Left renal cortex interstitium (tissue), 4 donors: ENCODE measurements at regions not wholly inside any gene's neighbourhood (a gene's known extent, or its start where the extent isn't known, plus 50 kb on each side); places are given as distances from the start of the nearest gene placed in this dataset.
"Not testable (repeated sequence)": the region's sequence is repeated elsewhere in the genome, so short reads cannot be mapped to it uniquely, and the experiment has no call there.

Experiments
- DNase-seq, 4 donors: peaks; one replicate each; pipeline ENCODE4 v3.0.0-alpha.2; 2013; ENCODE audit warnings: low read depth in 4 of 4, low spot score in 2 of 4, missing footprints in 1 of 4

DNA sequence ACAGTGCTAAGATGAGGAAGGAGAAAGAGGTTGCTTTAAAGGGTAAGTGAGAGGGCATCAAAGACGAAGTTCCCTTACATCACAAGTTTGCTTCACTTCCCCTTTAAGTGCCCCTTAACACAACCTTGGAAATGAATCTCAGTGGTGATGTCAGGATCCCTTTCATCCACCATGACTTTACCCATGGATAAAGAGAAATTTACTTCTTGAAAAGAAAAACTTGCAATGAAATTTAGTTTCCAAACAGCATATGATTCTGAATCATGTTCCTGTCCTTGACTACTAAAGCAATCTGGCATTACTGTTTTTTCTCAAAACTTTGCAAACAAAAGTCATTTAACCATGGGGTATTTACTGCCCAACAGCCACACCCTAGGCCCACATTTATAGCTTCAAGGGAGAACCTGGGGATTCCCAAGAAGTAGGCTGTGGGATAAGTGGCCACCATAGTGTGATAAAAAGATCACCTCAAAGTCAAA, 135.9 kb downstream of the ITGB8 start:
- DNase-seq: no peak

DNA sequence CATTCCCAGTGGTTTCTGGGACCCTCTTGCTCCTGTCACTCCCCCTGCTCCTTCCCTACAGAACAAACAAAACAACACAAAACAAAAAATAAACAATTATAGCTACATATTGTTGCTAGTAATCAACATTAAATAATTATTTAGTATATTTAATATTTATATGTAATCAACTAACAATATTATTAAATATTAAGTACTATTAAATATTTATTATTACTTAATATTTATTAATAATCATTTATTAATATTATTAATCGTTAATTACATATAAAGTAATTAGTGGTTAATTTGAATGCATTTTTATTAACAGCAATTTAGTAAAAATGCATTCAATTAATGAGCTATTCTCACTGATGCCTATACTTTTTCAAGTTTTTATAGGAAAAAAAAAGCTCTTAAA, 139.4 kb downstream of the ITGB8 start:
- no peak for DNase-seq

DNA sequence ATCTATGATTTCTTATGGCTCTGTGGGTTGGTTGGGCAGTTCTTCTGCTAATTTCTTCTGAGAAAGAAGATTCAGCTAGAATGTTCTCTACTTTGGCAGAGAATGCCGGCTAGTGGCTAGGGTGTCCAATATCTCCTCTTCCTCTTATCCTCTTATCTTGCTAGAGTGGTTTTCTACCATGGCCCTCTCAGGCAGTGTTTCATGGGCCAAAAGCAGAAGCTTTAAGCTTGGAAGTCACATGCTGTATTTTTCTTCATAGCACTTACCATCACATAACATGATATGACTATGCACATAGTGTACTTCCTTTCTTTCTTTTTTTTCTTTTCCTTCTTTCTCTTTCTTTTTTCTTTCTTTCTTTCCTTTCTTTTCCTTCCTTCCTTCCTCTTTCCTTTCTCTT, 140.0 kb downstream of the ITGB8 start:
- DNase-seq: no peak

DNA sequence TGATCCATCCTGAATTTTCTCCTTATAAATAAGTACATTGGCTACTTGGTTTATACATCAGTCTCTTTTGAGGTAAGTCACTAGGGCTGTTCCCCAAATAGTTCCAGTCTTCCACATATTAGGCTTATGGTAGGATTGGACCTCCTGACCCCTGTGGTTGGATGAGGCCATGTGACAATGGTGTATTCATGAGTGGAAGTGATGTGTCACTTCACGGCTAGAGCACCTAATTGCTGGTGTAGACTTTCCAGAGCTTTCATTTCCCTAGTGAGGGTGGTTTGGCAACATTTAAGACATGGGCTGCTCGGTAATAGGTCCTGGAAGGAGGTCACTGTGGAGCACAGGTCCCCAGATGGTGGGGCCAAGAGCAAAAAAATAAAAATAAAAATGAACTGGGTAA, 141.2 kb upstream of the ABCB5 start:
- DNase-seq: no peak

DNA sequence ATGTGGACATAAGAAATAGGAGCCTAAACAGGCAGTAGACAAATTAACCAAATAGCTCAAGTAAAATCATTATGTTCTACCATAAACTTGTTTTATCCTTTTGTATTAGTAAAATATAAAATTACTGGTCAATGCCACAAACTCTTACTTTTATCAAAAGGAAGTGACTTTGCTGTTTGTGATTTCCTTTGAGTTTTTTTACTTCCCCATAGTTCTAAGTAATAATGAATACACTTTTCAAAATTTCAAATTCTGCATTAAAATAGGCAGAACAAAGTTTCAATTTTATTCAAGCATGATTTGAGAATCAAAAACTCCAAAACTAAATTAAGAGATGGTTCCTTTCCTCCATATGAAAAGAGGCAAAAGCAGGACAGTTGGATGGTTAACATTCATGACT, 139.7 kb upstream of the ABCB5 start:
- no peak for DNase-seq

DNA sequence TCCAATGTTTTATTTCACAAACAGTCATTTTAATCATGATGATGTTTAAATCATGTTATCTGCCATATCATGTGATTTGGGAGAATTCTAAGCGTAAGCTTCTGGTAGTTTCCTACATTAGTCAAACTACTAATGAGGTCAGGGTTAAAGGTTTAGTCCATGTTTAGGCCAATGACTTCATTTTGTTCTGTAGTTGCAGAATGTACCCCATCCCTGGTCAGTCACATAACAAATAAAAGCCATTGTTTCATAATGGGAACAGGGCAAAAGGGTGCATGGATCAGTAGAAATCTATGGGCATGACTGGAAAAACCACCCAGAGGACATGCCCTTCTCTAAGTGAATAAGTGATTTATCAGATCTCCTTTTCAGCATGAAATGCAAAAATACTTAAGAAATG, 138.4 kb upstream of the ABCB5 start:
- no peak for DNase-seq

DNA sequence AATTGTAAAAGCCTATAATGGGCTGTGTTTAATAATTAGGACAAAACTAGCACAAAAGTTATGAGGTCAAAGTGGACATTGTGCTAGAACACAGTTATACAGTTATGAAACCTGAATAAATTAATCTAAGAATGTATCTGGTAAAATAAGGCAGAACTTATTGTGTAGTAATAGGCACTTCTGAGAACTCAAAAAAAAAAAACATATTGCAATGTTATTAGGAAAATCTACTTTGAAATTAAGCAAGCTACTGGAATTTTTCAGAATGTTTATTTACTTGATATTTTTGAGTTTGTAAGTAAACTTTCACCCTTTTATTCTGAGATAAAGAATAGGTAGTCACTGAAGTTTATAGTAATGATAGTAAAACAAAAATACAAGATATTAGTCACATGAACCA, 135.8 kb upstream of the ABCB5 start:
- DNase-seq: no peak

DNA sequence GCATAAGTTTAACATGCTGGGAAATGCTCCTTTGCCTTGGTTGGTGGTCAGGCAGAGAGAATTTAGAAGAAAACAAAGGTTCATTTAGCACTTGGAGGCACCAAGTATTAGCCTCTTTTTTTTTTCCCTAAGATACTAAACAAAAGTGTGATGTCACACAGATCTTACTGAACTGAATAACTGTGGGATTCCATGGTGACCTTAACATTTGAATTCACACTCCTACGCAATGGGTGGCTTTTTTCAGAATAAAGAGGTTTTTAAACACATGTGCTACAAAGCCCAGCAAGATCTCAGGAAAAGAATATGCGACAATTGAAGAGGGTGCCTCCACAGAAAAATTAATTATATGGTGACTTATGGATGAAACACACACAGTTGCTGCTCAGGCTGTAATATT, 133.4 kb upstream of the ABCB5 start:
- no peak for DNase-seq

DNA sequence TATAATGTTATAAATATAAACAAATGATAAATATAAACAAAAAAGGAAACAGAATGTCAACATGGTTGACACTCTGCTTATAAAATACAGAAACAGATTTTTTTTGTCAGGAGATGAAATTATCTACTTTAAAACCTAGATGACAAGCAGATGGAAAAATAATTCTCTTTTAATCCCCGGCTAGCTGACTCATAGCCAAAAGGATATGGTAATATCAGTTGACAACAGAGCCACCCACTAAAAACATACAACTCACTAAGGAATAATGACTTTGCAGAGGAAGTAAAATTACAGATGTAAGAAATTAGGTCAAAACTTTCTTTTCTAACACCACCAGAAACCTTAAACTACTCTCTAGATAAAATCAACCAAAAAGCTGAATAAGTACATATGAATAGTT, 131.1 kb upstream of the ABCB5 start:
- no peak for DNase-seq

DNA sequence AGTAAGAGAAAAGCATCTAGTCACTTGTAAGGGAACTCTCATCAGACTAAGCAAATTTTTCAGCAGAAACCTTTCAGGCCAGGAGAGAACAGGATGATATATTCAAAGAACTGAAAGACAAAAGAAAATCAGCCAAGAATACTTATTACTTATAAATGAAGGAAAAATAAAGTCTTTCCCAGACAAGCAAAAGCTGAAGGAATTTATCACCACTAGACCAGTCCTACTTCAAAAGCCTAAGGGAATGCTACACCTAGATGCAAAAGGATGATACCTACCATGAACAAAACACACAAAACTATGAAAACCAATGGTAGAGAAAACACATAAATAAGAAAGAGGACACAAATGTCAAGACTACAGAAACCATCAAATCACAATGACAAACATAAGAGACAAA, 126.6 kb upstream of the ABCB5 start:
- no peak for DNase-seq

DNA sequence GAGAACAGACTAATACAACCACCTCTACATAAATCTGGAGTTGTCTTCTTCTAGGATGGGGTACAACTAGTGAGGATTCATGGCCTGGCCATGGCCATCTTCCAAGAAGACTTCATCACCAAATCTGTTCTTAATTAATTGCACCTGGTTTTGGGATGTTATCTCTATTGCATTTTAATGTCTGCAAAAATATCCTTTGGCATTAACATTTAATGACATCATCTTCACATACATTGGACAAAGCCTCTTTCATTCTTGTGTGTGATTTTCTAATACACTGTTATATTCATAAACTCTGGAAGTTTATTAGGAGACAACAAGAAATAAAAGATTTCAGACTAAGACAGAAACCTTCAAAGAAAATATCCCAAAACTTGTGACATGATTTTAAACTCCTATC, 124.2 kb upstream of the ABCB5 start:
- no peak for DNase-seq

DNA sequence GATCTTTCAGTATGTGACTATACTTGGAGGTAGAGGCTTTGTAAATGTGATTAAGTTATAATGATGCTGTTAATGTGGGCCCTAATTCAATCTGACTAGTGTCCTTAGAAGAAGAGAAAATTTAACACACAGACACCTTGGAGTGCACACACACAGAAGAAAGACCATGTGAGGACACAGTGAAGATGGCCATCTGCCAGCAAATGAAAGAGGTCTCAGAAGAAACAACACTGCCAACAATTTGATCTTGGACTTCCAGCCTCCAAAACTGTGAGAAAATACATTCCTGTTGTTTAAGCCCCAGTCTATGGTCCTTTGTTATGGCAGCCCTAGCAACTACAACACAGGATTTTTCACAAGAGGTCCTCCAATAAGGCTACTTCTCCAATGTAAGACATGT, 120.9 kb upstream of the ABCB5 start:
- no peak for DNase-seq

DNA sequence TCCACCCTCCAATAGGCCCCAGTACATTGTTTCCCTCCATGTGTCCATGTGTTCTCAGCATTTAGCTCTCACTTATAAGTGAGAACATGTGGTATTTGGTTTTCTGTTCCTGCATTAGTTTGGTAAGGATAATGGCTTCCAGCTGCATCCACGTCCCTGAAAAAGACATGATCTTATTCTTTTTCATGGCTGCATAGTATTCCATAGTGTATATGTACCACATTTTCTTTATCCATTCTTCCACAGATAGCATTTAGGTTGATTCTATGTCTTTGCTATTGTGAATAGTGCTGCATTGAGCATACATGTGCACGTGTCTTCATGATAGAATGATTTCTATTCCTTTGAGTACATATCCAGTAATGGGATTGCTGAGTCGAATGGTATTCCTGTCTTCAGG, 114.0 kb upstream of the ABCB5 start:
- DNase-seq: not testable (repeated sequence)

DNA sequence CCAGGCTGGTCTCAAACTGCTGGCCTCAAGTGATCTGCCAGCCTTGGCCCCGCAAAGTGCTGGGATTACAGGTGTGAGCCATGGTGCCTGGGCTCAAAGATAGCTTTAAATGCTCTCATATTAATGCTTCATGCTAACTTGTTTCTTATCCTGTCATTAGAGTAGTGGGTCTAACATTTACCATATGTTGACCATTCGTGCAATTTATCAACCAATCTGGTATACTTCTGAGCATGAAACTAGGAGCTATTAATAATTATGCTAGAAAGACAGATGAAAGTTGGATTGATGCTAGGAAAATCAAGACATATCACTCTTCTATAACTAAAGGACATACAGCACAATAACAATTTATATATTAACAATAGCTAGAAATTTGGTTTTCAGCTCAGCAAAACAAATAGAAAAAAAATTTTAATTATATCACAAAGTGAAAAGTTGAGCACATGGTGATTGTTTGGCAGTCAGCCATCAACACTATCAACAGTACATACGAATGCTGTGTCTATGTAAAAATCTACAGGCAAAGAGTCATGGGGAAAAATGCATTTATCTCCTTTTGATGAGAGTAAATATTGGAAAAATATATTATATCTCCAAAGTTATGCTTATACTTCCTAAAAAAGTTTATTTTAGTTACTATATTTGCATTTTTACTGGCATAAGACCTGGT, 112.1 kb upstream of the ABCB5 start:
- no peak for DNase-seq

DNA sequence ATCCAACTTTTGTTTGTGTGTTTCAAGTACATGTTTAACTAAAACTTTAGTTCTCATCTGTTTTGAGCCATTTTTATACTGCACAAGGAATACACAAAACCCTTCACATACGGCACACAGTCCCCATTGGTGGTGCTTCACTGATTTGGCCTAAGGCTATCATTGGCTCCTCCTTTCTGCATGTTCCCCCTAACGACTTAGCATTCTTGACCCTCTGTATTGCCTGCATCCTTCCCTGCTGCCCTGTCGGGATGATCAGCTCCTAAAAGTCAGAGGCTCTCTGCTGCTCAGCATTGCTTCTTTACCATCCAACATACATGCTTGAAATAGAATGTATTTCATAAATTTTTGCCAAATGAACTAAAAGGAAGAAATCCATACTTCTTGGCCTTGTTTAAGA, 111.4 kb upstream of the ABCB5 start:
- DNase-seq: no peak

DNA sequence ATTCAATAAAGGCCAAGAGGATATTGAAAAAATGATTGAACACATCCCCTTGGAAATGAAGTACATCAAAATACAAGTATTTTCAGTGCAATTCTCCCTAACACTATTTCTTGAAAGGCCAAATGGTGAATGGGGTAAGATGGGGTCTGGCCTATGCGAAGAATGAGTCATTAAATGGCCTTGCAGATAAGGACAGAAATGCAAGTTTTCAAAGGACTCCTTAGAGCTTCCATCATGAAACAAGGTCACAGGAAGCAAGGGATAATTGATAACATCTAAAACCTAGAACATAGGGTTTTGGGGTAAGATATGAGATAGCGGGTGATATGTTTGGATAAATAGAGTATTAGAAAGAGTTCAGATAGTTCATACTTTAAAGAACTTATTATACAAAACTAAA, 109.3 kb upstream of the ABCB5 start:
- DNase-seq: no peak

DNA sequence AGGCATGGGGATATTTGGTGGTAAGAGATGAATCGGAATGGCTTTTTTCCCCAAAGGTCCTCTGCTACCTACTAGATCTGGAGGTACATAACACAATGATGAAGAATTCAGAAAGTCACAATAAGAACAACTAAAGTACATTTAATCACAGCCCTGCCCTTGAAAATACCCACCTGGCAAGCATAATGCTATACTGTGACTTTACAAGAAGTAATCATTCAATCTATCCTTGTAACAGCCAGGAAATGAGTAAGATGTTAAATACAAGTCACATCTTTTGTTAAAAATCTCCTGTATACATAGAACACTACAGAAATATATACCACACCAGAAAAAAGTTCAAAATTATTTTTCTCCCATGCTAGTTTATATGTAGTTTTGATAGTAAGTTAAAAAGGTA, 108.3 kb upstream of the ABCB5 start:
- DNase-seq: no peak

DNA sequence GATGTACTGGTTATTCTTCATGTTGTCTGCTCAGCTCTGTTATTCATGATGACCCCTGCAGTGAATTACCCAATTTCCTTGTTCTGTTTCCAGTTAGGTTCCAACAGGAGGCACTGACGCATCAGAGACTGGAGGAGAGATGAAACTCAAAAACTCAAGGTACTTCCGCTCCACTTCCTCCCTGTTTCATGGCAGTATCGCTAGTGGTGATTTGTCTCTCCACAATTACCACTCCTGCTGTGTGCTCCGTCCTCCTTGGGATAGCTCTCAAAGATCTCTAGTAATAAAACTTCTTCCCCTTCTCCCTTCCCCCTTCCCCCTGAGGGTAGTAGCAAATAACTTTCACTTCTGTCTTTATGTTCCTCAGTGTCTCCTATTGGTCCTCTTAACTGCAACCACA, 107.4 kb upstream of the ABCB5 start:
- no peak for DNase-seq

DNA sequence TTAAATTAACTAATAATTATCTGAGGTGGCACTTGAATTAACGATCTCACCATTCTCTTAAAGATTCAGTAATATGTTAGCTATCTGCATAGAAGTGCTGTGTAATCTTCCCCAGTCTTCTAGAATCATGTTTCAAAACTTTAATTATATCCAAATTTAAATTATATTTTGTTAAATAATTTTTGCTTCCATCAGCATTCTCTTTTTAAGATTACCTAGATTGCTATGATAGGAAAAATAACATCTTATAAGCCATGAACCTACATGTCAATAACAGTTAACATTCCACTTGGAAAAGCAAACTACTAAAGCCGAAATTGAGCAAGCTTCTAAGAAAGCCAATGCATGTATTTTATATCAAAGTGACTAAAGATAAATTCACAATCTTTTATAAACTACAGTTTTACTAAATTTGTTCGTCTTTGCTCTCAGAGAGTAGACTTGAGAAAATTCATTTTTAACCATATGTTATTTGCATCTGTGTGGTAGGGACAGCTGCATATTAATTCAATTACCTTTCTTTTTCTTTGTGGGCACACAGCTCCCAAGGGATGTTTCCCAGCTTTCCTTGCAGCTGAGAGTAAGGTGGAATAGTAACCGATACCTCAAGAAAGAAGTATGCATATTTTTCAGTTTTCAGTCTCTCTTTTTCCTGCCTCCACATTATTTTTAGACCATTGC, 105.4 kb upstream of the ABCB5 start:
- no peak for DNase-seq

DNA sequence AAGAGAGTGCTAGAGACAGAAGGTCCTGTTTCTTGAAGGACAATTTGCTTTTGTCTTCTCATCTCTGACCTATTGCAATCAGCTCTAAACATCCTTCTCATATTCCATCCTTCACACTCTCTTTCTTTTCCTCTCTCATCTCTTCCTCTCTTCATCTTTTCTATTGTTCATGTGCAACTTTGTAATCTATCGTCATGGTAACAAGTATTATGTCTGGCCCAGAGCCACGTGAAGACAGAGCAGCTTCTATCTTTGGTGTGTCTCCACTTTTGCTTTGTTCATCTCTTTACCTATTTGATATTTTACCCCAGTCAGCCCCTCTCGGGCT, 104.9 kb upstream of the ABCB5 start:
- no peak for DNase-seq

DNA sequence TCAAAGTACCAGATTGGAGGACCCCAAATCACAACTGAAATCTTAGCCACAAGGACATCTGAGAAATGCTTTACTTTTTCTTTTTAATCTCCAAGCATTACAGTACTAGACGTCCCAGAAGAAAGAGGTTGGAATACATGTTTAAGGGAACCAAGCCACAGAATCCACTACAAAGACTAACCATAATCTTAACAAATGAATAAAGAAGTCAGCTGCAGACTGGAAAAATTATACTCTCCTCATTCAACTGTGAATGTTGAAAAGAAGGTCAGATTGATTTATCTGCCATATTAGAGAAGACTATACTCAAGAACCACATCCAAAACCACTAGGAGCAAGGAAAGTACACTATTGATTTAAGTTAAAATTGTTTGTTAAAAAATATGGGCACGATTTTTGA, 102.1 kb upstream of the ABCB5 start:
- DNase-seq: no peak

DNA sequence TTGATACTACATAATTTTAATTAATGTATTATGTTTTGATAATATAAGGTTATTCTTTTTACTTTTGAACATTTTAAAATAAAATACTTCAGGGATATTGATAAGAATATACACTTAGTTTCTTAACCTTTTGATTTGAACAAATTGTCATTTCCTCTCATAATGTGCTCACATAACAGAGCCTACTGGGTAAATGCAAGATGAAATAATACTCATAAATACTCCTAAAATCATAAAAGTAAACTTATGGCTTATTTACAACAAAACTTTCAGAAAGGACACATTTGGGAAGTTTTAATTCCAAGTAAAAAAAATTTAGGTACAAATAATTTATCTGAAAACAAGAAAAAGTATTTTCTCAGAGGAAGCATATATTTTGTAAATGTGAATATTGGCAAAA, 101.6 kb upstream of the ABCB5 start:
- DNase-seq: no peak

DNA sequence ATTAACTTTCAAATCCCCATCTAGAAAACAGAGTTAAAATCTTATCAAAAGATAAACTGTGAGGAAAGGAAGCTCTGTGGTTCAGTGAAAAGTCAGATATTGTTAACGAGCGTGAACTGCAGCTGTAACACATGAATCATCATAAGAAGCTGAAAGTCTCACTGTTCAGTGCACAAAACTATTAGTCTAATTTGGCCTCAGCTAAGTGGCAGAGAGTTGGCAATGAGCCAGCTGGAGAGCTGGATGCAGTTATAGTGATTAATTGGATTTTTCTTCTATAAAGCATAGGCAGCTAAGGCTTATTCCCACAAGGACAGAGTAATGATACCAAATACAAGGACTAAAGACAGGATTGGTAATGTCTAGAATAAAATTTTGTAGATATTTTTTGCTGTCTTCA, 101.1 kb upstream of the ABCB5 start:
- DNase-seq: peak; percentile 41 to 70 (median 52)
